ENCODE measurements at regions not wholly inside any gene's neighbourhood (a gene's known extent, or its start where the extent isn't known, plus 50 kb on each side); places are given as distances from the start of the nearest gene placed in this dataset.
"Not testable (repeated sequence)": the region's sequence is repeated elsewhere in the genome, so short reads cannot be mapped to it uniquely, and the experiment has no call there.

DNA sequence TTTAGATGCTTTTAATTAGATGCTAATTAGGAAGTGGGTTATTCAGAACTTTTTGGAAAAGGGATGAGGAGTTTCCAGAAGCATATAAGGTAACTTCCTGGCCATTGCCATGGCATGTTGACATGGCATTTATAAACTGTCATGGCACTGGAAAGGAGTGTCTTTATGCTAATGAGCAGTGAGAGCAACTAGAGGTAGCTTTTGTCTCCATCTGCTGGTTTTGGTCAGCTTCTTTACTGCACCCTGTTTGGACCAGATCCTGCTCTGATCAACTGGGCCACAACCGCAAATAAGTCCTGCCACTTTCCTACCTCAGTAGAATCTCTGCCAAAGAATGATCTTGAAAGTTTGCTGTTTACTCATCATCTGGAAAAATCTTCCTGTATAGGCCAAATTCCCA, 193.6 kb downstream of the FAM72C start:
- TF ChIP-seq, protein P1, sequence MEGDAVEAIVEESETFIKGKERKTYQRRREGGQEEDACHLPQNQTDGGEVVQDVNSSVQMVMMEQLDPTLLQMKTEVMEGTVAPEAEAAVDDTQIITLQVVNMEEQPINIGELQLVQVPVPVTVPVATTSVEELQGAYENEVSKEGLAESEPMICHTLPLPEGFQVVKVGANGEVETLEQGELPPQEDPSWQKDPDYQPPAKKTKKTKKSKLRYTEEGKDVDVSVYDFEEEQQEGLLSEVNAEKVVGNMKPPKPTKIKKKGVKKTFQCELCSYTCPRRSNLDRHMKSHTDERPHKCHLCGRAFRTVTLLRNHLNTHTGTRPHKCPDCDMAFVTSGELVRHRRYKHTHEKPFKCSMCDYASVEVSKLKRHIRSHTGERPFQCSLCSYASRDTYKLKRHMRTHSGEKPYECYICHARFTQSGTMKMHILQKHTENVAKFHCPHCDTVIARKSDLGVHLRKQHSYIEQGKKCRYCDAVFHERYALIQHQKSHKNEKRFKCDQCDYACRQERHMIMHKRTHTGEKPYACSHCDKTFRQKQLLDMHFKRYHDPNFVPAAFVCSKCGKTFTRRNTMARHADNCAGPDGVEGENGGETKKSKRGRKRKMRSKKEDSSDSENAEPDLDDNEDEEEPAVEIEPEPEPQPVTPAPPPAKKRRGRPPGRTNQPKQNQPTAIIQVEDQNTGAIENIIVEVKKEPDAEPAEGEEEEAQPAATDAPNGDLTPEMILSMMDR (IDR thresholded peaks at IDR 0.05 in 8 of 11, conservative IDR thresholded peaks at IDR 0.05 in 3 of 11), result not testable (repeated sequence)
- not testable (repeated sequence) for TF ChIP-seq POLR2A (IDR thresholded peaks at IDR 0.05)
